ENCODE measurements at regions not wholly inside any gene's neighbourhood (a gene's known extent, or its start where the extent isn't known, plus 50 kb on each side); places are given as distances from the start of the nearest gene placed in this dataset.

- H3K4me1 ChIP-seq = no peaks in the 10 kb centered on the region
- no peaks in the 10 kb centered on the region for H3K36me3 ChIP-seq
- no peaks in the 10 kb centered on the region for H3K9me3 ChIP-seq
- no peak overlapping the region for H3K27ac ChIP-seq
- 90 to 91% methylated on average over 23 of the region's 24 CpGs for WGBS, 2 donors
- H3K27me3 ChIP-seq = no peaks in the 10 kb centered on the region
- H3K4me3 ChIP-seq (replicated peaks in 1 of 3) = no peak overlapping the region
- TF ChIP-seq POLR2A (IDR thresholded peaks at IDR 0.05) = no peak
- TF ChIP-seq, protein P1, sequence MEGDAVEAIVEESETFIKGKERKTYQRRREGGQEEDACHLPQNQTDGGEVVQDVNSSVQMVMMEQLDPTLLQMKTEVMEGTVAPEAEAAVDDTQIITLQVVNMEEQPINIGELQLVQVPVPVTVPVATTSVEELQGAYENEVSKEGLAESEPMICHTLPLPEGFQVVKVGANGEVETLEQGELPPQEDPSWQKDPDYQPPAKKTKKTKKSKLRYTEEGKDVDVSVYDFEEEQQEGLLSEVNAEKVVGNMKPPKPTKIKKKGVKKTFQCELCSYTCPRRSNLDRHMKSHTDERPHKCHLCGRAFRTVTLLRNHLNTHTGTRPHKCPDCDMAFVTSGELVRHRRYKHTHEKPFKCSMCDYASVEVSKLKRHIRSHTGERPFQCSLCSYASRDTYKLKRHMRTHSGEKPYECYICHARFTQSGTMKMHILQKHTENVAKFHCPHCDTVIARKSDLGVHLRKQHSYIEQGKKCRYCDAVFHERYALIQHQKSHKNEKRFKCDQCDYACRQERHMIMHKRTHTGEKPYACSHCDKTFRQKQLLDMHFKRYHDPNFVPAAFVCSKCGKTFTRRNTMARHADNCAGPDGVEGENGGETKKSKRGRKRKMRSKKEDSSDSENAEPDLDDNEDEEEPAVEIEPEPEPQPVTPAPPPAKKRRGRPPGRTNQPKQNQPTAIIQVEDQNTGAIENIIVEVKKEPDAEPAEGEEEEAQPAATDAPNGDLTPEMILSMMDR (IDR thresholded peaks at IDR 0.05) = no peak
- DNase-seq = no peak
- intact Hi-C loops (cut with DNase I) = no loop called here
These were observed 157.0 kb downstream of the TLE3 start for GRCh38 chr15:69940441-69941300.

GRCh38 chr15:69941301-69941605 lies 156.5 kb downstream of the TLE3 start:
- H3K36me3 ChIP-seq = no peaks in the 10 kb centered on the region
- DNase-seq = no peak
- WGBS, 2 donors = 90 to 95% methylated on average over 20 of the region's 20 CpGs

GRCh38 chr15:69941706-69942495 lies 155.8 kb downstream of the TLE3 start:
- TF ChIP-seq POLR2A (IDR thresholded peaks at IDR 0.05) = no peak
- TF ChIP-seq, protein P1 (IDR thresholded peaks at IDR 0.05) = no peak
- Histone ChIP-seq H3K27me3 (no peaks in the 10 kb centered on the region), H3K4me3 (replicated peaks in 1 of 3) (no peak overlapping the region), H3K36me3 (no peaks in the 10 kb centered on the region), H3K9me3 (no peaks in the 10 kb centered on the region), H3K27ac (no peak overlapping the region), H3K4me1 (no peaks in the 10 kb centered on the region)
- intact Hi-C loops (cut with DNase I) = no loop called here
- no peak for DNase-seq
- WGBS, 2 donors = 90 to 94% methylated on average over 11 of the region's 11 CpGs

More at GRCh38 chr15:69941301-69941605, 156.5 kb downstream of the TLE3 start:
- Histone ChIP-seq H3K27ac (no peak overlapping the region), H3K4me1 (no peaks in the 10 kb centered on the region), H3K27me3 (no peaks in the 10 kb centered on the region), H3K9me3 (no peaks in the 10 kb centered on the region), H3K4me3 (replicated peaks in 1 of 3) (no peak overlapping the region)
- intact Hi-C loops (cut with DNase I) = no loop called here
- TF ChIP-seq POLR2A (IDR thresholded peaks at IDR 0.05) = no peak
- TF ChIP-seq, protein P1 (IDR thresholded peaks at IDR 0.05) = no peak

DNA sequence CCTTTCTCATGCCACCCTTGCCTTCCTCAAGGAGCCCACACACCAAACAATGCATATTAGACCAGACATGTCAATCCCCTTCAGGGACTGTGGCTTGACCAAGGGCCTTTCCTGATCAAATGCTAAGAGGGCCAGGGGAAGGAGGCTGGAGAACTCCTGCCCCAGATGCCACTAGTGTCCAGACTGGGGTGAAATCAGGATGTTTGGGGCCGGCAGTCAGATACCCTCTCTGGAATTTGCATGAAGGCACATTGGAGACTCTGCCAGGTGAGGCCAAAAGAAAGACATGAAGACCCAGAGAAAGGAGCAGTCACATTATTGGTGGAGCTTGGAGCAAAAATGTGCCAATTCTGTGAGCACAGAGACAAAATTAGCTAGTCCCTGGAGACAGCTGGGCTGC lies 154.1 kb downstream of the TLE3 start:
- no peak overlapping the region for H3K4me3 ChIP-seq (replicated peaks in 1 of 3)
- no peak overlapping the region for H3K27ac ChIP-seq
- TF ChIP-seq, protein P1 (IDR thresholded peaks at IDR 0.05) = no peak
- TF ChIP-seq POLR2A (IDR thresholded peaks at IDR 0.05) = no peak
- no peak for DNase-seq
- no peaks in the 10 kb centered on the region for H3K4me1 ChIP-seq
- H3K9me3 ChIP-seq = no peaks in the 10 kb centered on the region
- intact Hi-C loops (cut with DNase I) = no loop called here
- no peaks in the 10 kb centered on the region for H3K27me3 ChIP-seq
- 56 to 82% methylated on average over 1 of the region's 1 CpG for whole genome bisulfite sequencing, 2 donors
- H3K36me3 ChIP-seq = no peaks in the 10 kb centered on the region

GRCh38 chr15:69945729-69946128 lies 152.0 kb downstream of the TLE3 start:
- Histone ChIP-seq H3K4me3 (replicated peaks in 1 of 3) (no peak overlapping the region), H3K4me1 (no peaks in the 10 kb centered on the region), H3K27ac (no peak overlapping the region), H3K9me3 (no peaks in the 10 kb centered on the region), H3K36me3 (no peaks in the 10 kb centered on the region), H3K27me3 (no peaks in the 10 kb centered on the region)
- intact Hi-C loops (cut with DNase I) = no loop called here
- WGBS, 2 donors = 94 to 95% methylated on average over 2 of the region's 2 CpGs
- no peak for TF ChIP-seq POLR2A (IDR thresholded peaks at IDR 0.05)
- TF ChIP-seq, protein P1 (IDR thresholded peaks at IDR 0.05) = no peak
- no peak for DNase-seq

Data from thyroid gland (tissue), 4 donors.